GM21825 (cell line): ENCODE measurements at regions not wholly inside any gene's neighbourhood (a gene's known extent, or its start where the extent isn't known, plus 50 kb on each side); places are given as distances from the start of the nearest gene placed in this dataset.

Experiments
- ATAC-seq: cut with Tn5 transposase; IDR thresholded peaks from one replicate; pipeline ENCODE4 v1.9.1; 2021; ENCODE audit warnings: mild to moderate bottlenecking, moderate library complexity; ENCODE audit not compliant: unreplicated experiment

DNA sequence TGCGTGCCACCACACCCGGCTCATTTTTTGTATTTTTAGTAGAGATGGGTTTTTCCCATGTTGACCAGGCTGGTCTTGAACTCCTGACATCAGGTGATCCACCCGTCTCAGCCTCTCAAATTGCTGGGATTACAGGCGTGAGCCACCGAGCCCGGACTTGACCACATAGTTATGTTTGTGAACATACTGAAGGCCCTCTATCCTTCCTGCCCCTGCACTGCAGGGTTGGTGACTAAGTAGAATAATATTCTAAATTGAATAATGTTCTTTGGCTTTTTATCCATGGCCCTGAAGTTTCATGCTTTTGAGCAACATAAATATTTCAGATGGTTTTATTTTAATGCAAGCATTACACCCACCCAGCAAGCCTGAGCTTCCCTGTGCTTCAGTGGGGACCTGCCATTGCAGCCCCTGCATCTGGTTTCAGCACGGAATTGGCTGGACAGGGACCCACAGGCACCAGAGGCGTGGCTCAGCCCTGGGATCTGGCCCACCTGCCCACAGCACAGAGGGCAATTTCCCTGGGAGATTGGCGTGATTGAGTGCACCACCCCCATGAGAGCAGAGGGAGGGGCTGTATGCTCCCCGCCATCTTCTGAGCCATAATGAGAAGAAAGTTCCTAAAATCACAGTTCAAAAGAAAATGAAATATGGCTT, 460.5 kb downstream of the BRD1 start:
- ATAC-seq = no peak

DNA sequence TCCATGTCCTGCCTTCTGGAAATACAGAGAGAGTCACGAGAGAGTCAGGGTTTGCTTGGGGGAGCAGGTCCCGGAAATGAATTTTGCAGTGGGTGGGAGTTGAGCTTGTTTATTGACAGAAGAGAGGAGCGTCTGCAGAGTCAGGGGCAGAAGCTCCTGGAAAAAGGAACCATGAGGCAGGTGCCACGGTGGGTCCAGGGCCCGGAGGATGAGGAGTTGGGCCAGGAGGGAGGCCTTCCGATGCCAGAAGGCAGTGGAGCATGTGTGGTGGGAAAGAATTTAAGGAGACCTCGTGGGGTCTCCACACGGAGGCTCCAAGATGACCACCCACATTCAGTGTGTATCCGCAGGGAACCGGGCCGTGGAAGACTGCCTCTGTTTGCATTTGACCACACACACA, 461.2 kb downstream of the BRD1 start:
- no peak for ATAC-seq

DNA sequence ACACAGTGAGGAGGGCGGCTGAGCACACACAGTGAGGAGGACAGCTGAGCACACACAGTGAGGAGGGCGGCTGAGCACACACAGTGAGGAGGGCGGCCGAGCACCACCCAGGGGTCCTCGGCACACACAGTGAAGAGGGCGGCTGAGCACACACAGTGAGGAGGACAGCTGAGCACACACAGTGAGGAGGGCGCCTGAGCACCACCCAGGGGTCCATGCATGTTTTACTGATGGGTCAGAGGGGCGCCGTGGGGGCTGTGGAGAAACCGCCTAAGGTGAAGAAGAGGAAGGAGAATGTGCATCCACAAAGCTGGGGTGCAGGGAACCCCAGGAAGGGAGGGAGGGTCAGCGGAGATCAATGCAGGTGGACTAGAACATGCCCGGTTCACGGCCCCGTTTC, 461.8 kb downstream of the BRD1 start:
- ATAC-seq = no peak

DNA sequence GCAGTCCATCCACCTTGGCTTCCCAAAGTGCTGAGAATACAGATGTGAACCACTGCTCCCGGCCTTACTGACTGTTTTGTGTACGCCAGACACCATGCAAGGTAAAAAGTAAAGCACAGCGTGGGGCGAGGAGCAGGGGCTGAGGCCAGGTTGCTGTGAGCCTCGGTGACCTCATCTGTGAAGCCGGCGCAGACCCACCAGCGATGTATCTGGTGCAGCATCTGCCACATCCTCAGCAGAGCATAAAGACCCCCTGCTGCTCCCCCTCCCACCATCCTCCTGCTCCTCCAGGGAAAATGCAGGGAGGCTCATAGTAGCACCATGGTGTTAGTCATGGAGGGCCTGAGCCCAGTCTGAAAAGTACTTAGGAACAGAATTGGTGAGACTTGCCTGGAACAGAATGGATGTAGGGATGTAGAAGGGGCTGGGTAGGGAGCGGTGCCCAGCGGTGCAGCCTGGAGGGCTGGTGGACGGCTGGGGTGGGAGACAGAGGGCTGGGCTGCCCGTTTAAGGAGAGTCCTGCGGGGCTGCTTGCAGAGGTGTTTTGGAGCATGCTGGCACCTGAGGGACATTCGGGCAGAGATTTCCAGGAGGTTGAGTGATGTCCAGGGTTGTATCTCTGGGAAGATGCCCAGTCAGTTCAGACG, 462.4 kb downstream of the BRD1 start:
- no peak for ATAC-seq

DNA sequence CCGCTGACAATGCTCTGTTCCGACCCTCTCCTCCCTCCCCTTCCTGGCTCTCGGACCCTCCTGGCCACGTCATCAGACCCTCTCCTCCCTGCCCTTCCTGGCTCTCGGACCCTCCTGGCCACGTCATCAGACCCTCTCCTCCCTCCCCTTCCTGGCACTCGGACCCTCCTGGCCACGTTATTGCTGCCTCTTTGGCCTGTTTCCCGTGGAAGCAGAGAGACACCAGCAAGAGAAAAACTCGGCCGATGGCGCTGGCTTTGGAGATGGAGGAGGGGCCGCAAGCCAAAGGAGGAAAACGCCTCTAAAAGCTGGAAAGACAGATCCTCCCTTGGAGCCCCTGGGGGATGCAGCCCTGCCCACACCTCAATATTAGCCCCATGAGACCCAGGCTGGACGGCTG, 463.3 kb downstream of the BRD1 start:
- ATAC-seq = no peak

DNA sequence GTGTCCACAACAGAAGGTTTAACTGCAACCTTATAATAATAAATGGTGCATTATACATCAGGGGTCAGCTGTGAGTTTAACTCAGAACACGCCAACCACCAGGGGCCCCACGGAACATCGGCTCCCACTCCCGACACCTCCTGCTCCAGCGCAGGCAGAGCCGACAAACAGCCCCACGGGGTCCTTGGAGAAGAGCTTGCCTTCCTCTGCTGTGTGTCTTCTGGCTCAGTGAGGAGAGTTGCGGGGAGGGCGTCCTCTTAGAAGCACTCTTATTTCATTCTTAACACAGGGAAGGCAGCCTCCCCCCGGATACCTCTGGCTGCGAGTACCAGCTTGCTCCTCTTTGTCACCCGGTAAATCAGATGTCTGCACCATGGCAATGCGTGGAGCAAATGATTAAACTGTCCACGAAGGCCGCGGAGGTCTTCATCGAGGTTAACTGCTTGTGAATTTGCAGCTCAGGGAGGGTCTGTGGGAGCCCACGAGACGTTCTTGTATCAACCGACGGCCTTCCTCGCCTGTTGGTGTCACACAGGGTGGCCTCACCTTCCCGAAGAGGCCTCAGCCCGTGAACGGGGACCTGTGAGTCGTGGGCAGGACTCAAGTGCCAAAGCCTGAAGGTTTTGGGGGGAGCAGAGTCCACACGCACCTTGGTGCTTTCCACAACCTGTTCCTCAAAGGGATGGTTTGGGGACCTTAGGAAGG, 464.0 kb downstream of the BRD1 start:
- ATAC-seq = no peak

DNA sequence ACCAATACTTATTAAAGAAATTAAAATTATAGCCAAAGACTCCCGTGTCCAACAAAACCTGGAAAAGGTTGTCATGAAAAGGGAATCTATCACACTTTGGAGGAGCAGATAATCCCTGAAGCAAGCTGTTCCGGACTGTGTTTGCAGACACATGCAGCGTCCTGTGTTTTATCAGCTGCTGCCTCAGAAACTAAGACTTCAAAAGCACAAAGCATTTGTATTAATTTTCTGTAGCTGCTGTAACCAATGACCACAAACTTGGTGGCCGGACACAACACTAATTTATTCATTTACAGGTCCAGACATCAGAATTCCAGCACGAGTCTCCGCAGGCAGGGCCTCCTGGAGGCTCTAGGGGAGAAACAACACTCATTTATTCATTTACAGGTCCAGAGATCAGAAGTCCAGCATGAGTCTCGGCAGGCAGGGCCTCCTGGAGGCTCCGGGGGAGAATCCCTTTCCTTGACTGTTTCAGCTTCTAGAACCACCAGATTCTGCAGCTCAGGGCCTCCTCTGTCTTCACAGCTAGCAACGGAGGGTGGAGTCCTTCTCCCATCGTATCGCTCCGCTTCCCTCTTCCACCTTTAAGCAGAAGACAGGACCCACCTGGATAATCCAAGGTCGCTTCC, 465.3 kb downstream of the BRD1 start:
- no peak for ATAC-seq

DNA sequence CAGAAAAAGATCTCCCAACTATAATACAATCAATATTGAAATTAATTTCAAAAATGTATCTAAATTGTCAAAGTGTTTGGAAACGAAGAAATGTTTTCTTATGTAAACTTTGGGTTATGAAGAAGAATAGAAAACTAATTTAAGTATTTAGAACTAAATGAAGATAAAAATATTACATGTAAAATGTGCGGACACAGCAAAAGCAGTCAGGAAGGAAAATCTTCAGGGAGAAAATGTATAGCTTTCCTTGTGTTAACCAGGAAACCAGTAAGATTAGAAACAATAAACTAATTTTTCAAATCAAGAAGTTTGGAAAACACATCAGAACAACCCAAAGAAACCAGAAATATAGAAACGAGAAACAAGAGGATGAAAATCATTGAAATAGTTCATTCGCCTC, 466.5 kb downstream of the BRD1 start:
- no peak for ATAC-seq

DNA sequence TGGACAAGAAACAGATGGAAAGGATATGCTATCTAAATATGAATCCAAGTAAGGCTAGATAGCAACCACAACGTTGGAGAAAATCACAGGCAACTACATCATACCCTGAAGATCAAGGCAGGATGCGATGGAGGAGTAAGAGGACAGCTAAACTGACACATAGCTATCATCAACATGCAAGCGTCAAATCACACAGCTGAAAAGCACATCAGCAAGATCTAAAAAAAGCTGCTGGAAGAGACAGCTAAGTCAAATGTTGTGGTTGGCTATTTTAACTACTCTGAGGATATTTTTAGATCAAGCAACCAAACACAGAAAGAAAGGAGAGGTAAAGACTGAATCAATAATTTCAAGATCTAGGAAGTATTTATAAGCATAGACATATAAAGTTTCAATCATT, 466.9 kb downstream of the BRD1 start:
- ATAC-seq = no peak

DNA sequence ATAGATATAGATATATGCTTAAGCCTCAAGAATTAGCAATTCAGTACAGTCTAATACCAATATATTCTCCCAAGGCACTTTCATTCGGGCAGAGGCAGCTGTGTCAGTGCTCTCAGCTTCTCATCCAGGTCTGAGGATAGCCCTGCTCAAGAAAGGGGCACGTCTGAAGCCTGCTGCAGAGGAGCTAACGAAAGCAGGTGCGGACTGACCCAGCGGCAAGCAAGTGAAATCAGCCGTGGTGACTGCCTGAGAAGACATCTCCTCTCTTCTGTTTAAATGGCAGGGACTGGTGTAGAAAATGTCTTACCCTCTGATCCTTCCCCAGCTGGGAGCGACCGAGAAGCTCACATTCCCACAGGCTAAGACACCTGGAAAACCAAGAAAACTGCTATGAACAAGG, 468.6 kb downstream of the BRD1 start:
- ATAC-seq = no peak

DNA sequence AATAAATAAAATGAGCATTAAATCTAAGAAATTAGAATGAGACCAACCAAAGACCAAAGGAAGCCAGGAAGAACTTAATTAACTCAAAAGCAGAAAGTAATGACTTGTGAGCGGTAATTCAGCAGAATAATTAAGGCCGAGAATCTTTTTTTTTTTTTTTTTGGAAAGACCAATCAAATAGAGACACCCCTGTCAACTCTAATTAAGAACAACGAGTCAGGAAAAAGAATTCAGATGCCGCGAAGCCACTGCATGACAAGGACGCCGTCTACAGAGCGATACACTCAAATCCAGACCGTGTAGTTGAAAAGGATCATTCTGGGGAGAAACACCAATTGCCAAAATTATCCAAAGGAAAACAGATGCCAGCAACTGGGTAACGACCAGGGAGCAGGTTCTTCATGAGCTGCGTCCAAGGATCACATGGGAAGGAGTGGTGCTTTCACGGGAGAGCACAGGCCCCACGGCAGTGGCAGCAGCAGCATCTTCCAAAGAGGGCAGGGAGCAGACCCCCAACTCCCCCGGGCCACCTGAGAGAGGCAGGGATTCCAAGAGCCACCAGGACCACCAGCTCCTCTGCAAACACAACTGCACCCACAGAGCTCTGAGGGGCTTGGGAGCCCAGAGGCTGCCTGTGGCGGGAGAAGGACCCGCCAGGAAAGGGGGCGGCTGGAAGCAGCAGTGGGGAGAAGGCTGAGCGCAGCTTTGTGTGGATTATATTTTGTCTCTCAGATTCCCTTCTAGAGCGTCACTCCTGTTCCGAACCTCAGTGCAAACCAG, 469.8 kb downstream of the BRD1 start:
- no peak for ATAC-seq

DNA sequence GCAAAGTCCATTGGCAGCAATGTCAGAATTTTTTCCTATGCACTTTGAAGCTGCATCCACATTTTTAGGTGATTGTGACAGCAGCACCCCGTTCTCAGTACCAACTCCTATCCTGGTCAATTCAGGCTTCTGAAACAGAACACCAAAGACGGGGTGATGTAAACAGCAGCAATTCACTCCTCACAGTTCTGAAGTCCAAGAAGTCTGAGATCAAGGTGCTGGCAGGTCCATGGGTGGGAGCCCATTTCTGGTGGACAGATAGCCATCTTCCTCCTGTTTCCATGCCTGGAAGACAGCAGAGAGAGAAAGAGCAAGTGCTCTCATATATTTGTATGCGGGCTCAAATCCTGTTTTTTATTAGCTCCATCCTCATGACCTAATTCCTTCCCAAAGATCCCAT, 471.2 kb downstream of the BRD1 start:
- ATAC-seq = no peak

DNA sequence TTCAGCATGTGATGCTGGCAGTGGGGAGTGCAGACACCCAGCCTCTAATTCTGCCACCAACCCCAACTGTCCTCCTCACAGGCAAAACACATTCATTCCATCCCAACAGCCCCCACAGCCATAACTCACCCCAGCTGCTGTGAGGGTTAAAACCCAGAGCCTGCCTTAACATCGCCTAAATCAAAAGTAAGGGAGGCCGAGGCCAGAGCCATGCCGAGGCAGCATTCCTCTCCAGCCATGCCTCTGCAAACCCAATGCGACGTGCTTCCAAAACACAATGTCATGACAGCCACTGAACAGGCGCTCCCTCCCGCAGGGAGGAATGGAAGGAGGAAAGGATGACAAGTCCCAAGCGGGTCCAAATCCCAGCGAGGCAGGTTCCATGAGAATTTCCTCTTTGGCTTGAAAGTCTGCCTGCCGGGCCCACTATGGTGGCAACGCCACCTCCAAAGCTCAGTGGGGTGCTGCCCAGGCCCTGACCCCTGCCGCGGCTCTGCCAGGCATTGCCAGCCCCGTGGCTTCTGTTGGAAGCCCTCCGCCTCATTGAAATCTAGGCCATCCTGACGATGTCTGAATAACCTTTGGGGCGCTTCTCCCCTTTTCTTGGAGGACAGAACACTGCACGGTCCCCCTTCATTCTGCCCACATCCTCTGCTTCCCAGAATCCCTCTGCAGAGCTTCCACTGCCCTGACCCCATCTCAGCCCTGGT, 472.3 kb downstream of the BRD1 start:
- no peak for ATAC-seq

DNA sequence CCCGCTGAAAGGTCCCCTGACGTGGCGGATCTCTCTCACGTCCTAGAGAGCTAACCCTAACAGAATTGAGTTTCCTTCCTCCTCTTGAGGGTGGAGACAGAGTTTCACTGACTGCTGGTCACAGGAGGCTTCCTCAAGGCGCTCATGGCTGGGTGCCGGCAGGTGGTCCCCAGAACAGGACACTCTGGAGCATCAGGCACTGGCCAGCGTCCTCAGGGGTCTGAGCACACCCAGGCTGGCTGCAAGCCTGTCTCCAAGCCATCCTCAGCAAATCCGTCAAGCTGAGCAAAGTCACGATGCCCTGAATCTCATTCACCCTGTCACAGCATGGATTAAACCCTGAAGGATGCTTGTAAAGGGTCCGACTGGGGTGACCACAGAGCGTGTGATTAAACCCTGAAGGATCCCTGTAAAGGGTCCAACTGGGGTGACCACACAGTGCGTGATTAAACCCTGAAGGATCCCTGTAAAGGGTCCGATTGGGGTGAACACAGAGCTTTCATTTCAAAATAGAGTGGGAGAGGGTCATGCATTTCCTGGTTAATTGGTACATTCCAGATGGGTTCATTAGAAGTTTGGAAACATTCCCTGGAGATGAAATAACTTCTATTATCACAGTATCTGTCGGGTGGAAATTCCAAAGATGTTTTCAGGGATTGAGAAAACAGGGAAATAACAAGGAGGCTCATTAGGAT, 473.0 kb downstream of the BRD1 start:
- ATAC-seq = no peak

DNA sequence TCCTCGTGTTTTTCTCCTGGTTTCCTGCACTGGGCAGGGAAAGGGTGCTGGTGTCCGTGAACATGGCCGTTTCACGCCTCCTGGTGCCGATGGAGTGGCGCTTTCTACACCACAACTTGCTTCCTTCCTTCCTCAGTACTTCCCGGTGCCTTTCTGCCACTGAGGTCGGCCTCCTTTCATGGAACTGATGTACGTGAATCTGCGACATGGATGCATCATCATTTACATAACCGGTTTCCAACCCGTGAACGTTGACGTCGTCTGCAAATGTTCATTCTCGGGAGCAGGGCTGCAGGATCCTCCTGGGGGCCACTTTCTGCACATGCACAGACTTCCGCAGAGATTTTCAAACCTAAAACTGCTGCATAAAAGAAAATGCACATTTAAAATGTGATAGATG, 474.4 kb downstream of the BRD1 start:
- ATAC-seq = no peak

DNA sequence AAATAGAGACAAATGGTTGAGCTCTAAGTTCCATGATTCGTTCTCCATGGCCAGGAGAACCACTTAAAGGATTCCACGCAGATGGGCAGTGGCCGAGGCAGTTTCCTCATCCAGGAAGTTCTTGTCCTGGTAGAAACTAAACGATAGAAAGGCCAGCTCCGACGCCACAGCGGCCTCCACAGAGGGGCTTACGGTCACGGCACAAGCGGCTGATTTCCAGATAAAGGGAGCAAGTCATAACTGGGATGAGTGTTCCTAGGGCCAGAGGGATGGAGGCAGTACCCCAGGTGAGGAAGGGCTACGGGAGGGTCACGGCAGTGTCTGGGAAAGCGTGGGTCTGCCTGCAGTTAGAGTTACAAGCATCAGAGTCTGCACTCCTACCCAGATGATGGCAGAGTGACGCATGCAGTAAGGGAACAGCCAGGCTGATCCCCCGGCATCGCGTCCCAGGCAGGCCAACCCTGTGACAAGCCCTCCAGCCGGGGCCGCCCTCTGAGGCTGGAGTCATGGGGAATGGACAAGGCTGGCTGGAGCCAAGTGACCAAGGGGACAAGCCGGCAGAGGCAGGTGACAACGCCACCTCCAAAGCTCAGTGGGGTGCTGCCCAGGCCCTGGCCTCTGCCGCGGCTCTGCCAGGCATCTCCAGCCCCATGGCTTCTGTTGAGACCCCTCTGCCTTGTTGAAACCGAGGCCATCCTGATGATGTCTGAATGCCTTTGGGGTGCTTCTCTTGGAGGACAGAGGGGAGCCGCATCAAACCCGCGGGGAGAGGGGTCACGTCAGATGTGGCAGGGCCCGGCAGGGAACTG, 475.1 kb downstream of the BRD1 start:
- ATAC-seq = no peak

DNA sequence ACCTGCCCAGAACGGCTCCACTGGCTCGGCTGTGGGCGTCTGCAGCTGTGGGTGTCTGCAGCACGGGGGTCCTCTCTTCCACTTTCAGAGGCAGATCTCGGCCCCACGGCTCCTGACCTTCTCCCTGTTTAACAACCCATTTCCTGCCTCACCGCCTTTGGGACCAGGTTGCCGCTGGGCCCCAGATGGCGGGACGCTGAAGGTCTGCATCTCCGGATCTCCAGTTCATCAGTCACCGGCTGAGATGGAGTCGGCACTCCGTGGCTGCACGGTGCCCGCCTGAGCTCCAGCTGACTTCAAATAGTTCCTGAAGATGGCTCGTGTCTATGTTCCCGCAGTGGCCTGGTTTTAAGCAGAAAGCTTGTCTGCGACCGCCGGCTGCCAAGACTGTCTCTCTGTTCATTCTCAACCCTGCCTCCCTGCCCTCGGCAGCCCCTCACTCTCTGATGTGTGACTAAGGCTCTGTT, 475.9 kb downstream of the BRD1 start:
- ATAC-seq = no peak

DNA sequence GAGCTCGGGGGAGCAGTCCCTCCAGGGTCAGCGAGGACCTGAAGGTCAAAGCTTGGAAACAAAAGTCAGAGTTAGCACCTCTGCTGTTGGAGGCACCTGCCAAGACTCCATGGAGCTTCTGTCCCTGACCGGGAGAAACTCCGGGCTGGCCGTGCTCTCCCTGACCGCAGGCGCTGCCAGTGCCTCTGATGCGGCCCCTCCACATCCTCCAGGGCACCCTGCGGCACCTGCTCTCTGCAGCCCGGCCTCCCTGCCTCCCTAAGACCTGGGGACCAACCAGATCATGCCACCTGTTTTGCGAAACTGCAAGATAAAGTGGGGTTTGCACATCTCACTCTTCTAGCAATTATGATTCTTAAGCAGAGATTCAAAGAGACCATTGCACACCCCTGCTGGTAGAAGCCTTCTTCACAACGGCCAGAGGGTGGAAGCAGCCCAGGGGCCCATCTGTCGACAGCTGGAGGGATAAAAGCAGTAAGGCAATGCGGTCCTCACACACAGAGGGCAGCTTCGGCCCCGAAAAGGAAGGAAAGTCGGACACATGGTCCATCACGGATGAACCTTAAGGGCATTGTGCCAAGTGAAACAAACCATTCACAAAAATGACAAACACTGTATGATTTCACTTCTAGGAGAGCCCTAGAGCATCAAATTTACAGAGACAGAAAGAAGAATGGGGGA, 477.1 kb downstream of the BRD1 start:
- ATAC-seq = no peak
